HEK293 (cell line): ENCODE measurements at regions not wholly inside any gene's neighbourhood (a gene's known extent, or its start where the extent isn't known, plus 50 kb on each side); places are given as distances from the start of the nearest gene placed in this dataset.

Experiments
- CTCF ChIA-PET: fragments of 350-600 bp; formaldehyde crosslinking; extraction: SDS; loops from one replicate; lab custom pipeline; 2021; ENCODE audit warnings: antibody characterized with exemption; lab: Yijun Ruan, JAX
- POLR2A ChIA-PET: fragments of 300-600 bp; formaldehyde crosslinking; extraction: SDS; loops from one replicate; lab custom pipeline; 2020; ENCODE audit warnings: antibody characterized with exemption, inconsistent platforms; lab: Yijun Ruan, JAX
- H3K27ac ChIP-seq: fragments of 200-500 bp; sonication (Bioruptor generic); 2 replicates; pipeline ENCODE4 v1.5.1; 2014; ENCODE audit warnings: low read depth, low read length, control low read depth, inconsistent platforms; ENCODE audit errors: extremely low read depth
- H3K36me3 ChIP-seq, 2 experiments: fragments of 200-500 bp in 1 of 2; sonication (Bioruptor generic) in 1 of 2; 1 replicate in 1 of 2; 2 replicates in 1 of 2; pipeline ENCODE4 v1.5.1; 2014 to 2017; ENCODE audit warnings: inconsistent platforms in 2 of 2, low read length in 2 of 2; ENCODE audit not compliant: control insufficient read depth in 2 of 2, insufficient read depth in 1 of 2
- H3K4me1 ChIP-seq: fragments of 200-500 bp; sonication (Bioruptor generic); 2 replicates; pipeline ENCODE4 v1.5.1; 2014; ENCODE audit warnings: mild to moderate bottlenecking, low read length, inconsistent platforms; ENCODE audit not compliant: control insufficient read depth, insufficient read depth
- H3K4me3 ChIP-seq: 2 replicates; pipeline ENCODE4 v1.5.1; 2011; ENCODE audit warnings: low read depth, mild to moderate bottlenecking, control low read depth, low read length, moderate library complexity
- H3K9me3 ChIP-seq: fragments of 200-500 bp; sonication (Bioruptor generic); 2 replicates; pipeline ENCODE4 v1.5.1; 2014; ENCODE audit warnings: low read depth, low read length, inconsistent platforms; ENCODE audit not compliant: control insufficient read depth, insufficient read depth
- BCL11B ChIP-seq: fragments of 450-650 bp; formaldehyde crosslinking; IDR thresholded peaks from 2 replicates; pipeline ENCODE4 v1.5.1; 2016; ENCODE audit warnings: low read depth, missing biosample characterization, missing genetic modification characterization
- HOXC10 ChIP-seq: sonication (generic); formaldehyde crosslinking; IDR thresholded peaks from 2 replicates; pipeline ENCODE4 v1.8.1; 2023; ENCODE audit warnings: mild to moderate bottlenecking, missing genetic modification reagents
- HOXD13 ChIP-seq: sonication (generic); formaldehyde crosslinking; IDR thresholded peaks from 2 replicates; pipeline ENCODE4 v1.8.0; 2022; ENCODE audit warnings: missing genetic modification reagents, borderline replicate concordance
- TRIM28 ChIP-seq: IDR thresholded peaks from 2 replicates; pipeline ENCODE4 v1.6.1; 2011; ENCODE audit warnings: low read length, control low read depth, borderline replicate concordance
- ZBTB11 ChIP-seq: fragments of 450-650 bp; formaldehyde crosslinking; conservative IDR thresholded peaks from 2 replicates; pipeline ENCODE4 v1.5.1; 2016; ENCODE audit warnings: low read depth, missing biosample characterization, missing genetic modification characterization
- ZBTB26 ChIP-seq: fragments of 450-650 bp; formaldehyde crosslinking; optimal IDR thresholded peaks from 2 replicates; pipeline ENCODE3; 2016; ENCODE audit warnings: missing biosample characterization, mild to moderate bottlenecking, missing genetic modification characterization
- ZBTB7A ChIP-seq: fragments of 450-650 bp; formaldehyde crosslinking; IDR thresholded peaks from 2 replicates; pipeline ENCODE4 v1.5.1; 2016; ENCODE audit warnings: low read depth, missing biosample characterization, missing genetic modification characterization
- ZNF140 ChIP-seq: fragments of 450-650 bp; formaldehyde crosslinking; IDR thresholded peaks from 2 replicates; pipeline ENCODE4 v1.5.1; 2016; ENCODE audit warnings: missing biosample characterization, missing genetic modification characterization
- ZNF2 ChIP-seq: fragments of 450-650 bp; formaldehyde crosslinking; IDR thresholded peaks from 2 replicates; pipeline ENCODE4 v1.5.1; 2016; ENCODE audit warnings: missing biosample characterization, missing genetic modification characterization
- ZNF350 ChIP-seq: fragments of 450-650 bp; formaldehyde crosslinking; IDR thresholded peaks from 2 replicates; pipeline ENCODE4 v1.5.0; 2017; ENCODE audit warnings: missing biosample characterization, mild to moderate bottlenecking, missing genetic modification characterization
- ZNF37A ChIP-seq: fragments of 450-650 bp; IDR thresholded peaks from 2 replicates; pipeline ENCODE4 v1.5.1; 2018; ENCODE audit warnings: missing biosample characterization, missing genetic modification characterization
- ZNF433 ChIP-seq: fragments of 450-650 bp; formaldehyde crosslinking; IDR thresholded peaks from 2 replicates; pipeline ENCODE4 v1.5.1; 2016; ENCODE audit warnings: missing biosample characterization, missing genetic modification characterization, low read depth
- ZNF555 ChIP-seq: fragments of 450-650 bp; formaldehyde crosslinking; conservative IDR thresholded peaks from 2 replicates; pipeline ENCODE4 v1.5.1; 2017; ENCODE audit warnings: missing biosample characterization, mild to moderate bottlenecking, missing genetic modification characterization, inconsistent platforms
- ZNF561 ChIP-seq: fragments of 450-650 bp; IDR thresholded peaks from 2 replicates; pipeline ENCODE4 v1.5.1; 2018; ENCODE audit warnings: missing biosample characterization, missing genetic modification characterization, borderline replicate concordance
- ZNF571 ChIP-seq: fragments of 450-650 bp; formaldehyde crosslinking; IDR thresholded peaks from 2 replicates; pipeline ENCODE4 v1.5.0; 2017; ENCODE audit warnings: missing biosample characterization, missing genetic modification characterization
- ZNF626 ChIP-seq: fragments of 450-650 bp; sonication (Bioruptor Pico); formaldehyde crosslinking; IDR thresholded peaks from 2 replicates; pipeline ENCODE4 v1.5.1; 2018; ENCODE audit warnings: missing biosample characterization, missing genetic modification characterization, inconsistent platforms
- ZNF658 ChIP-seq: fragments of 450-650 bp; formaldehyde crosslinking; IDR thresholded peaks from 2 replicates; pipeline ENCODE4; 2016; ENCODE audit warnings: missing biosample characterization, missing genetic modification characterization
- ZNF837 ChIP-seq: fragments of 450-650 bp; formaldehyde crosslinking; IDR thresholded peaks from 2 replicates; pipeline ENCODE4 v1.5.1; 2016; ENCODE audit warnings: missing biosample characterization, missing genetic modification characterization
- TF ChIP-seq, protein P1 (sequence below): fragments of 450-650 bp; formaldehyde crosslinking; IDR thresholded peaks from 2 replicates; pipeline ENCODE4 v1.5.1; 2016; ENCODE audit warnings: missing biosample characterization, missing genetic modification characterization, low read depth
- TF ChIP-seq, protein P2 (sequence below): fragments of 450-650 bp; formaldehyde crosslinking; IDR thresholded peaks from 2 replicates; pipeline ENCODE4 v1.5.1; 2016; ENCODE audit warnings: missing biosample characterization, missing genetic modification characterization
- TF ChIP-seq, protein P3 (sequence below): fragments of 450-650 bp; formaldehyde crosslinking; IDR thresholded peaks from 2 replicates; pipeline ENCODE4 v1.5.1; 2017; ENCODE audit warnings: missing biosample characterization, missing genetic modification characterization
- TF ChIP-seq, protein P4 (sequence below): fragments of 450-650 bp; formaldehyde crosslinking; IDR thresholded peaks from 2 replicates; pipeline ENCODE4 v1.5.1; 2017; ENCODE audit warnings: missing biosample characterization, mild to moderate bottlenecking, missing genetic modification characterization, moderate library complexity

DNA sequence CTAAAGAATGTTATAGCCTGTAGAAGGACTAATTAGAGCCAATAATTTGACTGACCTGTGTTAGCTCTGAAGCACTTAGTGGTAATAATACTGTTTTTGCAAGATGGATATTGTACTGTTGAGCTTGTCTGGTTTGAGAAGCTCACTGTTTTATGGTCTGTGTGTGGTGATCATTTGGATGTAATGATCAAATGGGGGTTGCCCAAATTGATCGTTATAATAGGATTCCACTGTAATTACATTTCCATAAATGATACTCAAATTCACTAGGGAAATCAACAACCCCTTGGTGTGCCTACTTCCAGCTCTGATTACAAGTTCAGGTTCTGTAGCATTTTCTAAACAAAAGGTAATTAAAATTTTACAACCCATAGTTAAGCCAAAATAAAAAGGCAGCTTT, 971.4 kb downstream of the TTLL7 start (continued):
- TF ChIP-seq, protein P1, sequence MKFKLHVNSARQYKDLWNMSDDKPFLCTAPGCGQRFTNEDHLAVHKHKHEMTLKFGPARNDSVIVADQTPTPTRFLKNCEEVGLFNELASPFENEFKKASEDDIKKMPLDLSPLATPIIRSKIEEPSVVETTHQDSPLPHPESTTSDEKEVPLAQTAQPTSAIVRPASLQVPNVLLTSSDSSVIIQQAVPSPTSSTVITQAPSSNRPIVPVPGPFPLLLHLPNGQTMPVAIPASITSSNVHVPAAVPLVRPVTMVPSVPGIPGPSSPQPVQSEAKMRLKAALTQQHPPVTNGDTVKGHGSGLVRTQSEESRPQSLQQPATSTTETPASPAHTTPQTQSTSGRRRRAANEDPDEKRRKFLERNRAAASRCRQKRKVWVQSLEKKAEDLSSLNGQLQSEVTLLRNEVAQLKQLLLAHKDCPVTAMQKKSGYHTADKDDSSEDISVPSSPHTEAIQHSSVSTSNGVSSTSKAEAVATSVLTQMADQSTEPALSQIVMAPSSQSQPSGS (tag by site-specific recombination) = no peak
- TF ChIP-seq ZNF2 (tag by site-specific recombination) = no peak
- TF ChIP-seq BCL11B (tag by site-specific recombination) = no peak
- no peak for TF ChIP-seq HOXD13 (CRISPR knock-in tag)
- TF ChIP-seq ZNF837 (tag by site-specific recombination) = no peak

DNA sequence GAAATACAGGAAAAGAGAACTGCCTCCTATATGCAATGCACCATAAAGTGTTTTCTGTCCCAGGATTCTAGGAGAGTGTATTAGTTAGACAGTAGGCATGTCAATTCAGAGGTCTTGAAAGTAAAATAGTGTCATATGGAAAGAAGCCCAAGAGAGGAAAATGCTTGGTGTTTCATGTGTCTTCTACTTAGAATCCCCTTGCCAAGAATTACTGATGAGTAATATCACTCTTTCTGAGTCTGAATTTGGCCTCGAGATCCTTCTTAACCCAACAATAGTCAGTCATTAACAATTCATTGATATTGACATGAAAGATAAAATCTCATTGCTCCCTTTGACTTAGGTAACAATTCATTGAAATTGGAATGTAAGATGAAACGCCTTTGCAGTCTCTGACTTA, 972.2 kb downstream of the TTLL7 start:
- Histone ChIP-seq H3K4me1 (peaks cover 3% of the 10 kb centered on the region), H3K27ac (no peak overlapping the region), H3K36me3 (no peaks in the 10 kb centered on the region), H3K9me3 (no peaks in the 10 kb centered on the region), H3K4me3 (no peak overlapping the region)
- ChIA-PET POLR2A (no interaction called here), CTCF (no interaction called here)
- TF ChIP-seq, protein P2, sequence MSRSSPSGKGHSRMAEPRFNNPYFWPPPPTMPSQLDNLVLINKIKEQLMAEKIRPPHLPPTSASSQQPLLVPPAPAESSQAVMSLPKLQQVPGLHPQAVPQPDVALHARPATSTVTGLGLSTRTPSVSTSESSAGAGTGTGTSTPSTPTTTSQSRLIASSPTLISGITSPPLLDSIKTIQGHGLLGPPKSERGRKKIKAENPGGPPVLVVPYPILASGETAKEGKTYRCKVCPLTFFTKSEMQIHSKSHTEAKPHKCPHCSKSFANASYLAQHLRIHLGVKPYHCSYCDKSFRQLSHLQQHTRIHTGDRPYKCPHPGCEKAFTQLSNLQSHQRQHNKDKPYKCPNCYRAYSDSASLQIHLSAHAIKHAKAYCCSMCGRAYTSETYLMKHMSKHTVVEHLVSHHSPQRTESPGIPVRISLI (tag by site-specific recombination) = no peak
- TF ChIP-seq ZNF350 (no peak), TRIM28 (no peak), ZNF140 (tag by site-specific recombination) (no peak), ZNF571 (tag by site-specific recombination) (no peak)

GRCh38 chr1:83024251-83024767, 974.6 kb downstream of the TTLL7 start:
- ChIA-PET POLR2A (no interaction called here), CTCF (interaction anchor here (0.7 kb wide), 1 partner anchor 132 kb away, joined by 3 read pairs; no protein-coding TSS in a partner anchor)
- Histone ChIP-seq H3K27ac (no peak overlapping the region), H3K4me1 (peaks cover 3% of the 10 kb centered on the region), H3K9me3 (no peaks in the 10 kb centered on the region), H3K36me3 (no peaks in the 10 kb centered on the region), H3K4me3 (no peak overlapping the region)
- TF ChIP-seq ZNF626 (tag by site-specific recombination) (no peak), ZBTB7A (tag by site-specific recombination) (no peak), ZNF433 (tag by site-specific recombination) (no peak), HOXC10 (CRISPR knock-in tag) (no peak), ZNF658 (no peak), ZNF555 (tag by site-specific recombination) (no peak), ZBTB26 (tag by site-specific recombination) (no peak), ZNF561 (tag by site-specific recombination) (no peak), ZBTB11 (tag by site-specific recombination) (no peak), ZNF37A (tag by site-specific recombination) (no peak)
- TF ChIP-seq, protein P3, sequence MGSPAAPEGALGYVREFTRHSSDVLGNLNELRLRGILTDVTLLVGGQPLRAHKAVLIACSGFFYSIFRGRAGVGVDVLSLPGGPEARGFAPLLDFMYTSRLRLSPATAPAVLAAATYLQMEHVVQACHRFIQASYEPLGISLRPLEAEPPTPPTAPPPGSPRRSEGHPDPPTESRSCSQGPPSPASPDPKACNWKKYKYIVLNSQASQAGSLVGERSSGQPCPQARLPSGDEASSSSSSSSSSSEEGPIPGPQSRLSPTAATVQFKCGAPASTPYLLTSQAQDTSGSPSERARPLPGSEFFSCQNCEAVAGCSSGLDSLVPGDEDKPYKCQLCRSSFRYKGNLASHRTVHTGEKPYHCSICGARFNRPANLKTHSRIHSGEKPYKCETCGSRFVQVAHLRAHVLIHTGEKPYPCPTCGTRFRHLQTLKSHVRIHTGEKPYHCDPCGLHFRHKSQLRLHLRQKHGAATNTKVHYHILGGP (tag by site-specific recombination) = no peak
- TF ChIP-seq, protein P4, sequence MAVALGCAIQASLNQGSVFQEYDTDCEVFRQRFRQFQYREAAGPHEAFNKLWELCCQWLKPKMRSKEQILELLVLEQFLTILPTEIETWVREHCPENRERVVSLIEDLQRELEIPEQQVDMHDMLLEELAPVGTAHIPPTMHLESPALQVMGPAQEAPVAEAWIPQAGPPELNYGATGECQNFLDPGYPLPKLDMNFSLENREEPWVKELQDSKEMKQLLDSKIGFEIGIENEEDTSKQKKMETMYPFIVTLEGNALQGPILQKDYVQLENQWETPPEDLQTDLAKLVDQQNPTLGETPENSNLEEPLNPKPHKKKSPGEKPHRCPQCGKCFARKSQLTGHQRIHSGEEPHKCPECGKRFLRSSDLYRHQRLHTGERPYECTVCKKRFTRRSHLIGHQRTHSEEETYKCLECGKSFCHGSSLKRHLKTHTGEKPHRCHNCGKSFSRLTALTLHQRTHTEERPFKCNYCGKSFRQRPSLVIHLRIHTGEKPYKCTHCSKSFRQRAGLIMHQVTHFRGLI (tag by site-specific recombination) = no peak
